GM21515 (cell line): ENCODE measurements at regions not wholly inside any gene's neighbourhood (a gene's known extent, or its start where the extent isn't known, plus 50 kb on each side); places are given as distances from the start of the nearest gene placed in this dataset.
"Not testable (repeated sequence)": the region's sequence is repeated elsewhere in the genome, so short reads cannot be mapped to it uniquely, and the experiment has no call there.

Source experiments
- ATAC-seq: cut with Tn5 transposase; IDR thresholded peaks from one replicate; pipeline ENCODE4 v1.9.1; 2021; ENCODE audit not compliant: unreplicated experiment

GRCh38 chr2:198652461-198652860 lies 805.3 kb downstream of the SATB2 start:
- ATAC-seq = no peak

DNA sequence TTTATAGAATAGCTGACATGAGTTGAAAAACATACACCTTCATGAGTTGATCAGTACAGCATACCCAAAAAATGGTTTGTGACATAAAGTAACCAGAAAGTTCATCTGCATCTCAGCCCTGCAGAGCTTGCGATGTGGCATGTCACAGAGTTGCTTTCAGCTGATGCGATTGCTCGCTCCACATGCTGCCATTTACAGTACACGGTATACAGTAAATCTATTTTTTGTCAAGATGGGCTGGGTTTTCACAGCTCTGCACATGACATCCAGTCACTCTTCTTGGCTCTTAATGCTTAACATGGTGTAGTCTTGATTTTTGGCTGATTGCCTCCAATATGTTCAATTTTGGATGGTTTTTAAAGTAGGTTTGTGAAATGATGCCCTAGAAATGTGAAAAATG lies 811.9 kb downstream of the SATB2 start:
- ATAC-seq = no peak

DNA sequence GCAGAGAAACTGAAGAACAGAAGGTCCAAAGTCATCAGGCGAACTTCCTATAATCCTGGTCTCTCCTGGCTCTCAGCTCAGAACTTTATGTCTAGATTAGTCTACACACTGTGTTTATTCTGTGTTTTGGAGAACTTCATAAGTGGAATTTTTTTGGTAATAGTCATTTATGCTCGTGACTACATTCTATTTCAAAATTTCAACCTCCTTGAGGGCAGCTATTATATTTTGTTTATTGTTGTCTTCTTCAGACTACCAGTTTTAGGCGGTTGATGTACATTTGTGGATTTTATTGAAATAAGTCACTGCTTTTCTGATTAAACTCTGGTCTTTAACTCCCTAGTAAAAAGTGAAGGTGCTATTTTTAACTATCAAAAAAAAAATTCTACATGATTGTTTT lies 816.6 kb downstream of the SATB2 start:
- ATAC-seq = no peak

- ATAC-seq = no peak
Measured at GRCh38 chr2:198640463-198640862, 817.3 kb downstream of the SATB2 start.

DNA sequence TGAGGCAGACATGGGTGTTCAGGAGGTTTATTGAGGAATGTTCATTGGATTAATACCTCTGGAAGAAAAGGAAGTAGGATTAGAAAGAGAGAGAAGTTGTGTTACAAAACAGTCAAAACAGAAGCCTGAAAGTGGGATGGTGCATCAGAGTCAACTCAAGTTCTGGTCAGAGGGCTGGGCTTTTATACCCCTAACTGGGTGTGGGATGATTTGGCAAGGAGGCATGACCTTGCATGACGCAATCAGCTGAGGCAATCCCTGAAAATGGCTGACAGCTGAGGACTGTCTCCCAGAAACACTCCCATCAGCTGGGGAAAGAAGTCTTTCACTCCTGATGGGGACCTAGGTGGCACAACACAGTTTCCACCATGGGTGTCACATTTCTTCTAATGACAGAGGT lies 818.2 kb downstream of the SATB2 start:
- ATAC-seq = no peak

DNA sequence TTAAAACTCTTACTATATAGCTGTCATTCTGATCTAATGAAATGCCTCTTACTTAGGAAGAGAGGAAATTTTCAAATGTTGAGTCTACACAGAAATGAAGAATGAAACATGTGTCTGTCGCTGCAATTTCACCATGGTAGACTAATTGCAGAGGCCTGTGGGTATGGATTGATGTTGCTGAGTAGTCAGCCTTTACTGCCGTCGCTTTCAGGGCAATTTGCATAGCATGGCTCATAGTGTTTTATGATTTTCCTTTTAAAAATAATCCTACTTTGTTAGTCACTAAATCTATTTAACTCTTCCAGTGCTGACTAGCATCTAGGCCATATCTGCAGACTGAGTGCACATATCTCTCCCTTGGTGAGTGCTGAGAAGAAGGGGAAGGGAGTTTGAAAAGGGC lies 819.2 kb downstream of the SATB2 start:
- ATAC-seq = no peak

- no peak for ATAC-seq
Measured at GRCh38 chr2:198630384-198630783, 826.0 kb downstream of the PLCL1 start.

GRCh38 chr2:198628596-198628995 lies 824.2 kb downstream of the PLCL1 start:
- no peak for ATAC-seq

- ATAC-seq = no peak
Measured at GRCh38 chr2:198622986-198623730, 818.8 kb downstream of the PLCL1 start.

DNA sequence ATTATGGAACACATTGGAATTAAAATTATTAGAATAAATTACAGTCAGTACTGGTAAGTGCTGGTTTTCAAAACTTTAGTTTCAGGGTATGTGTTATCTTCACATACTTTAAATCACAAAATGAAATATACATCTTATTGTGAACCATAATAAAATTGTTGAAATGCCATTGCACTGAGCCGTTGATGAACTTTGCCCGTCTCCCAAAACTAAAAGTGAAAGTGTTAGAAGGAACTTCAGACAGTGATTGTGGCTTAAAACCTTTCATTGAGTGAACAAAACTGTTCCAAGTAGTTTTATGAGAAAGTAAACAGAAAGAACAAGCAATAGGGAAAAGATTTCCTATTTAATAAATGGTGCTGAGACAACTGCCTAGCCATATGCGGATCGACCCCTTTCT lies 811.6 kb downstream of the PLCL1 start:
- ATAC-seq = no peak

DNA sequence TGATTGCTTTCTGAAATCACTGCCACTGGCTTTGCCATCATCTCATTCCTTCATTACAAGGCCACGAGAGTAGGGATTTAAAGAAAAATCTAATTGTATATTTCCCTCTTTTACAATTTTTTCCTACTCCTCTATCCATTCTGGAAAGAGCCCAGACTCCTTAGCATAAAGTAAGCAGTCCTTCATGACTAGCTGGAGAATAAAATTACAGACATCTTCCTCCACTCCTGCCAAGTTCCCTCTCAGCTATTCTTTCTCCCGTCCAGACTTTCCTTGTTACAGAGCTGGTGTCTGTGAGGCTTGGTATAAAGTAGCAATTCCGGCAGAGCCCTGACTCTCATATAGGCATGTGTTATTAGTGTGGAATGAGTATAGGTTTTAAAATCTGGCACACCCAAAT lies 806.8 kb downstream of the PLCL1 start:
- ATAC-seq = no peak

DNA sequence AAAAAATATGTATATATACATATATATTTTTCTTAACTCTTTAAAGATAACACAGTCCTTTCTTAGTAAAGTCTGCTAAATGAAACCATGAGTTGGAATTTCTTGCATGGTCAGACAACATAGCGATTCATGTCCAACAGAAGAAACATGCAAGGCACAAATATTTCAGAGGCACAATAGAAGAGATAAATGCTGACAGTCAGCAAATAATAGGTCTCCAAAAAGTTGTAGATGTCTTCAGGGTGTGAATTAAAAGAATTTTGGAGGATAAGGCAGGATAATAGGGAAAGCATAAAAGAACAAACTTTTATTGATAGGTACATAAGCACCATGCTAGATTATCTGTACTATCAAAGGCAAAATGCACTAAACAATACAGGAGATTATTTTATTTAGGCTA lies 800.2 kb downstream of the PLCL1 start:
- ATAC-seq = no peak

DNA sequence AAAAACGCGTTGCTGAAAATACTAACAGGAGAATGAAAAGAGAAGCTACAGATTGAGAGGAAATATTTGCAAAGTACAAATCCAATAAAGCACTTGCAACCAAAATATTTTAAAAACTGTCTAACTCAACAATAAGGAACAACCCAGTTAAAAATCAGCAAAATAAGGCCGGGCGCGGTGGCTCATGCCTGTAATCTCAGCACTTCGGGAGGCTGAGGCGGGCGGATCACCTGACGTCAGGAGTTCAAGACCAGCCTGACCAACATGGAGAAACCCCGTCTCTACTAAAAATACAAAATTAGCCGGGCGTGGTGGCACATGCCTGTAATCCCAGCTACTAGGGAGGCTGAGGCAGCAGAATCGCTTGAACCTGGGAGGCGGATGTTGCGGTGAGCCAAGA lies 798.6 kb downstream of the PLCL1 start:
- not testable (repeated sequence) for ATAC-seq

GRCh38 chr2:198597648-198598047 lies 793.3 kb downstream of the PLCL1 start:
- no peak for ATAC-seq

GRCh38 chr2:198596985-198597384 lies 792.6 kb downstream of the PLCL1 start:
- no peak for ATAC-seq

- no peak for ATAC-seq
Measured at GRCh38 chr2:198595721-198596120, 791.3 kb downstream of the PLCL1 start.

- no peak for ATAC-seq
Measured at GRCh38 chr2:198591586-198591985, 787.2 kb downstream of the PLCL1 start.

- ATAC-seq = no peak
Measured at GRCh38 chr2:198587741-198588140, 783.3 kb downstream of the PLCL1 start.

DNA sequence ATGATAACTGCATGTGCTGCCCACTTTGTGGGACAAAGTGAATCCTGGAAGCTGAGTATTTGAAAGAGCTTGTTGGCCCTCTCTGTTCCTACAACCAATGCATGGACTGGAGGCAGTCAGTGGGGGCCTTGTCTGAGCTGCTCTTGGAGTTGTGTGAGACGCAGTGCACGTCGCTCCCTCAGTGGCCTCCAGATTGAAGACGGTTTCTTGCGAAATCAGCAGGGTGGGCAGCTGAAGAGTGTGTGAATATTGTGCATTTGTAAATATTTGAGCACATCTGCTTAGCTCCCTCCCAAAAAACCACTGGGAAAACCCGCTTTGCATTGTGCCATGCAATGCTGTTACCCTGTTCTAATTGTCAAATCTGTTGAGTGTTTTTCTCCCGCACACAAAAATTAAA lies 782.8 kb downstream of the PLCL1 start:
- no peak for ATAC-seq

- no peak for ATAC-seq
Measured at GRCh38 chr2:198571393-198571792, 767.0 kb downstream of the PLCL1 start.

- ATAC-seq = no peak
Measured at GRCh38 chr2:198558176-198558575, 753.8 kb downstream of the PLCL1 start.

GRCh38 chr2:198546122-198546521 lies 741.7 kb downstream of the PLCL1 start:
- ATAC-seq = no peak

- no peak for ATAC-seq
Measured at GRCh38 chr2:198545411-198545810, 741.0 kb downstream of the PLCL1 start.
